NCI-H446 (cell line): ENCODE measurements at regions not wholly inside any gene's neighbourhood (a gene's known extent, or its start where the extent isn't known, plus 50 kb on each side); places are given as distances from the start of the nearest gene placed in this dataset.
"Not testable (repeated sequence)": the region's sequence is repeated elsewhere in the genome, so short reads cannot be mapped to it uniquely, and the experiment has no call there.

Source experiments
- DNase-seq, 2 experiments: peaks; one replicate each; lab custom pipeline; 2025; lab: John Stamatoyannopoulos, UW

- DNase-seq: no peak
These were observed 120.4 kb upstream of the KYNU start for GRCh38 chr2:142757111-142757510.

- DNase-seq: no peak
These were observed 121.0 kb upstream of the KYNU start for GRCh38 chr2:142756430-142756829.

GRCh38 chr2:142755191-142755590 is 122.3 kb upstream of the KYNU start:
- DNase-seq: no peak

- DNase-seq: no peak
These were observed 123.3 kb upstream of the KYNU start for GRCh38 chr2:142754182-142754581.

GRCh38 chr2:142750858-142751257 is 126.6 kb upstream of the KYNU start:
- DNase-seq: no peak

GRCh38 chr2:142748559-142749099 is 128.8 kb upstream of the KYNU start:
- DNase-seq: no peak

GRCh38 chr2:142745691-142746090 is 131.8 kb upstream of the KYNU start:
- DNase-seq: no peak

GRCh38 chr2:142742371-142743214 is 134.9 kb upstream of the KYNU start:
- DNase-seq: no peak

- DNase-seq: no peak
These were observed 135.6 kb upstream of the KYNU start for GRCh38 chr2:142741764-142742269.

- DNase-seq: no peak
These were observed 142.7 kb upstream of the KYNU start for GRCh38 chr2:142734770-142735169.

- no peak for DNase-seq
These were observed 143.2 kb upstream of the KYNU start for GRCh38 chr2:142734231-142734630.

- not testable (repeated sequence) for DNase-seq
These were observed 147.7 kb upstream of the KYNU start for GRCh38 chr2:142729814-142730213.

- DNase-seq: not testable (repeated sequence)
These were observed 149.5 kb upstream of the KYNU start for GRCh38 chr2:142727821-142728478.

- DNase-seq: no peak
These were observed 152.1 kb upstream of the KYNU start for GRCh38 chr2:142725386-142725785.

GRCh38 chr2:142724713-142725349 is 152.6 kb upstream of the KYNU start:
- DNase-seq: no peak

GRCh38 chr2:142724186-142724585 is 153.3 kb upstream of the KYNU start:
- DNase-seq: no peak

GRCh38 chr2:142723236-142723635 is 154.2 kb upstream of the KYNU start:
- DNase-seq: no peak

GRCh38 chr2:142722569-142722968 is 154.9 kb upstream of the KYNU start:
- no peak for DNase-seq

- DNase-seq: no peak
These were observed 155.4 kb upstream of the KYNU start for GRCh38 chr2:142722086-142722485.

- DNase-seq: no peak
These were observed 156.4 kb upstream of the KYNU start for GRCh38 chr2:142721015-142721414.

GRCh38 chr2:142718576-142719155 is 158.8 kb upstream of the KYNU start:
- DNase-seq: no peak
